Activated CD8-positive, alpha-beta memory T cell treated with anti-CD3 and anti-CD28 coated beads, Interleukin-2, amount 50 U/mL, for 48 hours (primary cell): ENCODE measurements at regions not wholly inside any gene's neighbourhood (a gene's known extent, or its start where the extent isn't known, plus 50 kb on each side); places are given as distances from the start of the nearest gene placed in this dataset.

Source experiments
- DNase-seq: peaks from one replicate; pipeline ENCODE4 v3.0.0-alpha.2; 2020

- peak; percentile 59 for DNase-seq
Observed at GRCh38 chr10:77710081-77710551, 72.5 kb upstream of the KCNMA1 start.

DNA sequence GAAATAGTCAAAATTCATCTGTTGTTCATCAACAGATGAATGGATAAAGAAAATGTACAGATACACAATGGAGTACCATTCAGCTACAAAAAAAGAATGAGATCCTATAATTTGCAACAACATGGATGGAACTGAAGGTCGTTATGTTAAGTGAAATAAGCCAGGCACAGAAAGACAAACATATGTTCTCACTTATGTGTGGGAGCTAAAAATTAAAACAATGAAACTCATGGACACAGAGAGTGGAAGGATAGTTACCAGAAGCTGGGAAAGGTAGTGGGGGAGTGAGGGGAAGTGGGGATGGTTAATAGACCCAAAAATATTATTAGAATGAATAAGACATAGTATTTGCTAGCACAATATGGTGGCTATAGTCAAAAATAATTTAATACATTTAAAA is 70.0 kb upstream of the KCNMA1 start:
- no peak for DNase-seq

DNA sequence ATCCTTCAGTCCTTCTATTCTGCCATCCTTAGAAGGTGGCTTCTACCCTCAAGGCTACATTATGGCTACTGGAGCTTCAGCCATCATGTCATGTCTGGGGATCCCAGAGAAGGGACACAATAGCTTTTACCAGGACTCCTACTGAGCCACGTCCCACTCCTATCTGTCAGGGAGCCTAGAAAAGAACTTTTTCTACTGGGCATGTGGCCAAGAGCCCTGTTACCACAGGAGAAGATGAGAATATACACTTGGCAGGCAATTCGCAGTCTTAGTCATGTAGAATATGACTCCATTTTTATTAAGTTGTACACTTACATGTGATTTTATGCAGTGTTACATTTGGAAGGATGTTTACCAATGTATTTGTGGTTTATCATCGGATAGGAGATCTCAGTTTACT is 64.6 kb upstream of the KCNMA1 start:
- DNase-seq, result peak; percentile 30

GRCh38 chr10:77700086-77700485 is 62.5 kb upstream of the KCNMA1 start:
- no peak for DNase-seq

GRCh38 chr10:77699080-77699645 is 61.6 kb upstream of the KCNMA1 start:
- no peak for DNase-seq

- no peak for DNase-seq
Observed at GRCh38 chr10:77698267-77698931, 60.8 kb upstream of the KCNMA1 start.

DNA sequence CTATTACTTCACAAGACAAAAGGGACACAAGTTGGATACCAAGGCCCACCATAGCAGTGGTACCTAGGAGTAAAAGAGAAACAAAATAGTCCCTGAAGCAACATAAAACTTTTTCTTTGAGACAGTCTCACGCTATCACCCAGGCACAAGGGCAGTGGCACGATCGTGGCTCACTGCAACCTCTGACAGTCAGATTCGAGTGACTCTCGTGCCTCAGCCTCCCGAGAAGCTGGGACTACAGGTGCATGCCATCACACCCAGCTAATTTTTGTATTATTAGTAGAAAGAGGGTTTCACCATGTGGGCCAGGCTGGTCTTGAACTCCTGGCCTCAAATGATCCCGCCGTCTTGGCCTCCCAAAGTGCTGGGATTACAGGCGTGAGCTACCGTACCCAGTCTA is 59.0 kb upstream of the KCNMA1 start:
- DNase-seq, result no peak

- no peak for DNase-seq
Observed at GRCh38 chr10:77695186-77695585, 57.6 kb upstream of the KCNMA1 start.

GRCh38 chr10:77692782-77693181 is 55.2 kb upstream of the KCNMA1 start:
- DNase-seq, result no peak

DNA sequence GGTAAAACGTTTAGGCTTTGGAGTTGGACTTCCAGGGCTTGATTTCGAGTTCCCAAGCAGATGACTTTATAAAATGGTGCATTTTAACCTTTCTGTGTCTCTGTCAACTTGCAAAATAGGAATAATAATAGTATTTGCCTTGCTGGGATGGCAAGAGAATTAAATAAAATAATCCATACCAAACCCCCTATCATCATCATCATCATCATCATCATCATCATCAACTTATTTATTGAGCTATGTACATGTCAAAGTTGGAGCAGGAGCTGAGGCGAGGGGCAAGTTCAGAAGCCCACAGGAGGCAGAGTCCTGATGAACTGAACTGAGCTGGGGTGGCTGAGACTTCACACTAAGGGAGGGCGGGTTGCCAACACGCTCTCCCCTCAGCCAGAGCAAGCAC is 51.7 kb upstream of the KCNMA1 start:
- DNase-seq, result no peak

GRCh38 chr10:77687621-77688020 is 50.0 kb upstream of the KCNMA1 start:
- DNase-seq, result no peak
